ENCODE measurements at regions not wholly inside any gene's neighbourhood (a gene's known extent, or its start where the extent isn't known, plus 50 kb on each side); places are given as distances from the start of the nearest gene placed in this dataset.
"Not testable (repeated sequence)": the region's sequence is repeated elsewhere in the genome, so short reads cannot be mapped to it uniquely, and the experiment has no call there.

DNA sequence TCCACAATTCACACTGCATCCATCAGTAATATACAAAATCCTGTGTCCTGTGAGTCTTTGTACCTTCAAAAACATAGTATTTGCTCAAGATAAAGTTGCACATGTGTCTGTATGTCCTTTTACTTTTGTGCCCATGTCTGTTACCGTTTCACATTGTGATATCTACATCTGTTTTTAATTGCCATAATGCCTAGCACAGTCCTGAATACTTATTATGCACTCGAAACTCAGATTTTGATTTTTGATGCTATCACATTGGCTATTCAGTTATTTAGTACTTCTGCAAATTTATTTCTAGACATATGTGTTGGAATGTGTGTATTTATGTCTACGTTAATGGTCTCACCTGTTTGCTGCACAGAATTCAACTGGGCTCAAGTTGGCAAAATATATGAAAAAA lies 452.8 kb upstream of the ZEB2 start:
- no peak for DNase-seq
- H3K27ac Mint-ChIP-seq = no peak overlapping the region
- H3K27me3 Mint-ChIP-seq (ENCODE audit: low read depth in 3 of 3) = peaks cover 0 to 11% (median 0%) of the 10 kb centered on the region in 3 donors
- no peak overlapping the region for H3K4me3 Mint-ChIP-seq
- H3K4me1 Mint-ChIP-seq = no peaks in the 10 kb centered on the region
- H3K9me3 Mint-ChIP-seq = peaks cover 6 to 15% (median 10%) of the 10 kb centered on the region in 6 donors
- peaks cover 6 to 18% (median 8%) of the 10 kb centered on the region in 3 donors for H3K36me3 Mint-ChIP-seq

DNA sequence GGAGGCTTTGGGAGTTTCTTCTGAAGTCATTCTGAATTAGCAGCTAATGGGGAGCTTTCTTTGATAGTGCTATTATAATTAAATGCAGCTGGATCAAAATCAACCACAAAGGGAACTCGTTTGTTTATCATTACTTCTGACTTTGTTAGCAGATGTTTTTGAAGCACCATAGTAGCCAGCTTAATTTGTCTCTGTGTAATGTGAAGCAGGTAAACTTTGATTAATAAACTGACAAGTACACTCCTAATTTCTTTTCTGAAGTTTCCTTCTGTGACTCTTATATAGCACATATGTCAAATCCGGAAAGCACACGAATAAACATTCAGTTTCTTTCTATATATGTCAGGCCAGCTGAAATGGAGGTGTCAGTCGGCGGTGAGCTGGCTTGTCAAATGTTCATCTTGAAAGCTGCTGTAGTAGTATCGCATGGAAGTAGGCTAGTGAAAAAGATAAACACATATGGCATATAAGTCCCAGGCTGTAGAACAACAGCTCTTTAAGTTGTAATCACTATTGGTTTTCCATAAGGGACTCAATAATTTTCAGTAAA lies 451.9 kb upstream of the ZEB2 start:
- peaks cover 0 to 11% (median 0%) of the 10 kb centered on the region in 3 donors for H3K27me3 Mint-ChIP-seq (ENCODE audit: low read depth in 3 of 3)
- no peaks in the 10 kb centered on the region for H3K4me1 Mint-ChIP-seq
- no peak for DNase-seq
- H3K9me3 Mint-ChIP-seq = peaks cover 5 to 15% (median 10%) of the 10 kb centered on the region in 6 donors
- no peak overlapping the region for H3K27ac Mint-ChIP-seq
- peaks cover 6 to 18% (median 8%) of the 10 kb centered on the region in 3 donors for H3K36me3 Mint-ChIP-seq
- H3K4me3 Mint-ChIP-seq = no peak overlapping the region

DNA sequence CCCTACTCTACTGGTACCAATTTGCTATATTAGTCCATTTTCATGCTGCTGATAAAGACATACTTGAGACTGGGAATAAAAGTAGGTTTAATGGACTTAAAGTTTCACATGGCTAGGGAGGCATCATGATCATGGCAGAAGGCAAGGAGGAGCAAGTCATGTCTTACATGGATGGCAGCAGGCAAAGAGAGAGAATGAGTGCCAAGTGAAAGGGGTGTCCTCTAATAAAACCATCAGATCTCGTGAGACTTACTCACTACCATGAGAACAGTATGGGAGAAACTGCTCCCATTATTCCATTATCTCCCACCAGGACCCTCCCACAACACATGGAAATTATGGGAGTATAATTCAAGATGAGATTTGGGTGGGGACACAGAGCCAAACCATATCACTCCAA lies 450.5 kb upstream of the ZEB2 start:
- H3K27me3 Mint-ChIP-seq (ENCODE audit: low read depth in 3 of 3) = peaks cover 0 to 11% (median 2%) of the 10 kb centered on the region in 3 donors
- H3K4me1 Mint-ChIP-seq, DNase-seq, H3K4me3 Mint-ChIP-seq, H3K27ac Mint-ChIP-seq: not testable (repeated sequence)
- peaks cover 6 to 20% (median 11%) of the 10 kb centered on the region in 6 donors for H3K9me3 Mint-ChIP-seq
- H3K36me3 Mint-ChIP-seq = peaks cover 6 to 24% (median 12%) of the 10 kb centered on the region in 3 donors

DNA sequence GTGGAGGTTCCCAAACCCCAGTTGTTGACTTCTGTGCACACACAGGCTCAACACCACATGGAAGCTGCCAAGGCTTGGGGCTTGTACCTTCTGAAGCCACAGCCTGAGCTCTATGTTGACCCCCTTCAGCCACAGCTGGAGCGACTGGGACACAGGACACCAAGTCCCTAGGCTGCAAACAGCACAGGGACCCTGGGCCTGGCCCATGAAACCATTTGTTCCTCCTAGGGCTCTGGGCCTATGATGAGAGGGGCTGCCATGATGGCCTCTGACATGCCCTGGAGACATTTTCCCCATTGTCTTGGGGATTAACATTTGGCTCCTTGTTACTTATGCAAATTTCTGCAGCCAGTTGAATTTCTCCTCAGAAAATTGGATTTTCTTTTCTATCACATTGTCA lies 449.6 kb upstream of the ZEB2 start:
- H3K27ac Mint-ChIP-seq; H3K4me3 Mint-ChIP-seq; DNase-seq; H3K4me1 Mint-ChIP-seq; H3K27me3 Mint-ChIP-seq (ENCODE audit: low read depth in 3 of 3): not testable (repeated sequence)
- H3K36me3 Mint-ChIP-seq = peaks cover 6 to 28% (median 12%) of the 10 kb centered on the region in 3 donors
- H3K9me3 Mint-ChIP-seq = peaks cover 6 to 26% (median 12%) of the 10 kb centered on the region in 6 donors

DNA sequence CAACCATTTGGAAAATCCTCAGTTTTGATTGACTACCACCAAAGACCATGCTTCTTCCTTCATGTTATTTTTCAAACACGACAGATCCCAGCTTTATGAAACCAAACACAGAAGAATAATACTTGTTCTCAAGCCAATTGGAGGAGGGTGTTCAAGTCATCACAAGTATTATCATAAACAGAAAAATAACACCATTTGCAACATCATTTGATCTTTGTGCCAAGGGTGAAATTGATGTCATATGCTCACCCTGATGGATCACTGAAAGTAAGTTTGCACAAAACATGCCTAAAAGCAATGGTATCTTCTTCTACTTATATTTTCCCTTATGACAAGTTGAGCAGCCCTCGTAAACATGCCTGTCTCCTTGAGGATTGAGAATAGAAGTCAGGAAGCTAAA lies 448.0 kb upstream of the ZEB2 start:
- Mint-ChIP-seq H3K4me1 (no peaks in the 10 kb centered on the region), H3K36me3 (peaks cover 9 to 24% (median 12%) of the 10 kb centered on the region in 3 donors)

DNA sequence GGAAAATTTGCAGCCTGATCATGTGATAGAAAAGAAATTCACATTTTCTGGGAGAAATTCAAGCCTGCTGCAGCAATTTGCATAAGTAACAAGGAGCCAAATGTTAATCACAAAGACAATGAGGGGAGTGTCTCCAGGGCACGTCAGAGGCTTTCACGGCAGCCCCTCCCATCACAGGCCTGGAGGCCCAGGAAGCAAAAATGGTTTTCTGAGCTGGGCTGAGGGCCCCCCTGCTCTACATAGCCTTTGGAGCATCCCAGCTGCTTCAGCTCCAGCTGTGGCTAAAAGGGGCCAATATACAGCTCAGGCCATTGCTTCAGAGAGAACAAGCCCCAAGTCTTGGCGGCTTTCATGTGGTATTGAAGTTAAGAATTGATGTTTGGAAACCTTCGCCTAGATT lies 445.3 kb upstream of the ZEB2 start:
- no peak for DNase-seq
- peaks cover 4 to 23% (median 9%) of the 10 kb centered on the region in 6 donors for H3K9me3 Mint-ChIP-seq
- peaks cover 0 to 2% (median 0%) of the 10 kb centered on the region in 3 donors for H3K27me3 Mint-ChIP-seq (ENCODE audit: low read depth in 3 of 3)
- H3K4me1 Mint-ChIP-seq = no peaks in the 10 kb centered on the region
- no peak overlapping the region for H3K27ac Mint-ChIP-seq
- H3K4me3 Mint-ChIP-seq = no peak overlapping the region
- H3K36me3 Mint-ChIP-seq = peaks cover 6 to 20% (median 9%) of the 10 kb centered on the region in 3 donors

More for the DNA sequence above, 448.0 kb upstream of the ZEB2 start:
- no peak for DNase-seq
- Mint-ChIP-seq H3K4me3 (no peak overlapping the region), H3K9me3 (peaks cover 6 to 32% (median 12%) of the 10 kb centered on the region in 6 donors), H3K27ac (no peak overlapping the region), H3K27me3 (ENCODE audit: low read depth in 3 of 3) (peaks cover 0 to 5% (median 2%) of the 10 kb centered on the region in 3 donors)

DNA sequence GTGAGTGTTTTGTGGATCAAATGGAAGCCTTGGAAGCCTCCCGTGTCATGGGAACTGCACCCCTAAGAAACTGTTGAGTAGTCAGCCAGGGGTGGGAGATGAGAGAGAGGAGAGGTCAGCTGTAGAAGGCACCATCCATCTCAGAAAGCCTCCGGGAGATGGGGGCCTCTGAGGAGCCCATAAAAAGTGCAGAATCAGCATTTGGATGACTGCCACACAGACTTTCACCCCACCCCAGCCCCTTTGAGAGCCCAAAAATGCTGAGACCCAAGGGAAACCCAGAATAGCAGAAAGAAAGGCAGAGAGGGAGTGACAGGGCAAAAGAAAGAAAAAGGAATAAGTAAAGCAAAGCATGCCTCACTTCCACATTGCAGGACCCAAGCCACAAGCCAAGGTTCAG lies 443.1 kb upstream of the ZEB2 start:
- H3K27me3 Mint-ChIP-seq (ENCODE audit: low read depth in 3 of 3) = peaks cover 0 to 3% (median 0%) of the 10 kb centered on the region in 3 donors
- no peak overlapping the region for H3K27ac Mint-ChIP-seq
- H3K36me3 Mint-ChIP-seq = peaks cover 3 to 10% (median 4%) of the 10 kb centered on the region in 3 donors
- no peaks in the 10 kb centered on the region for H3K4me1 Mint-ChIP-seq
- no peak overlapping the region for H3K4me3 Mint-ChIP-seq
- H3K9me3 Mint-ChIP-seq = peaks cover 0 to 18% (median 4%) of the 10 kb centered on the region in 6 donors
- no peak for DNase-seq

DNA sequence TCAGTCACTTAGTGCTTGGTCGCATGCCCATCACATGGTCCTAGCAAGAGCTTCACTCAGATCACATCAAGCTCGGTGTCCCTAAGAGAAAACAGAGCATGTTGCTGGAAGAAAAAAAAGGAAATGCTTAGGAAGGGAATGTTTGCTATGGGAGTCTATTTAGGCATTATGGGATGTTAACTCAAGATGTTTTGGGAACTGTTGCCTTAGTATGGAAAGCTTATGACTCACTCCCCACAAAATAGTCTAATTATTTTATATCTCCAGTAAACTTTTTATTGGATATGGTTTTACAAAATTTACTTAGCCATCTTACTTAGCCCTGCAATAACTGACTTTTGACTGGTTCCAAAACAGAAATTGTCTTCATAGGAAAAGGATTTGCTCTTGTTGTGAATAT lies 439.5 kb upstream of the ZEB2 start:
- no peak for DNase-seq
- H3K27me3 Mint-ChIP-seq (ENCODE audit: low read depth in 3 of 3) = peaks cover 0 to 1% (median 0%) of the 10 kb centered on the region in 3 donors

DNA sequence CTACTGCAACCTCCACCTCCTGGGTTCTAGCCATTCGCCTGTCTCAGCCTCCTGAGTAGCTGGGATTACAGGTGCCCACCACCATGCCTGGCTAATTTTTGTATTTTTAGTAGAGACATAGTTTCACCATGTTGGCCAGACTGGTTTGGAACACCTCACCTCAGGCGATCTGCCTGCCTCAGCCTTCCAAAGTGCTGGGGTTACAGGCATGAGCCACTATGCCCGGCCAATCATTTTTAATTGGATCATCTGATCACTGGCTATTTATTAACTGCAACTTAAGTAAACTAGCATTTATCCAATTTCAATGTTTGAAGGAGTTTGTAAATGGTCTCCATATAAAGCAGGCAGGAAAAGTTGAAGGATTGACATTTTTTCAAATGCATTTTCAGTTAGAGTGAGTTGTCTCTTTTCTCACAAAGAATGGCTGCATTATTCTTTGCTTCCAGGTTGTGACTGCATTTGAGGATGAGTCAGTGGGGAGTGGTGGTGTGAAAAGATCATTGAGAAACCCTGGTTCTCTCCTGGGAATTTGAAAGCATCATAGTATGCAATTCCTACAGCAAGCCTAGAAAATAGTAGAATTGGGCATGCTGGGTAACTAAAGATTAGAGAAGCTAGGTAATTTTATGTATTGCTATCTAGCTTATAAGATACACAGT lies 431.1 kb upstream of the ZEB2 start:
- Mint-ChIP-seq H3K27ac (no peak overlapping the region), H3K36me3 (no peaks in the 10 kb centered on the region), H3K9me3 (no peaks in the 10 kb centered on the region), H3K27me3 (ENCODE audit: low read depth in 3 of 3) (peaks cover 0 to 4% (median 0%) of the 10 kb centered on the region in 3 donors), H3K4me3 (no peak overlapping the region), H3K4me1 (no peaks in the 10 kb centered on the region)
- DNase-seq = no peak

More for the DNA sequence above, 439.5 kb upstream of the ZEB2 start:
- peaks cover 0 to 3% (median 0%) of the 10 kb centered on the region in 3 donors for H3K36me3 Mint-ChIP-seq
- H3K4me1 Mint-ChIP-seq = no peaks in the 10 kb centered on the region
- H3K4me3 Mint-ChIP-seq = no peak overlapping the region
- no peak overlapping the region for H3K27ac Mint-ChIP-seq
- peaks cover 0 to 4% (median 0%) of the 10 kb centered on the region in 6 donors for H3K9me3 Mint-ChIP-seq

DNA sequence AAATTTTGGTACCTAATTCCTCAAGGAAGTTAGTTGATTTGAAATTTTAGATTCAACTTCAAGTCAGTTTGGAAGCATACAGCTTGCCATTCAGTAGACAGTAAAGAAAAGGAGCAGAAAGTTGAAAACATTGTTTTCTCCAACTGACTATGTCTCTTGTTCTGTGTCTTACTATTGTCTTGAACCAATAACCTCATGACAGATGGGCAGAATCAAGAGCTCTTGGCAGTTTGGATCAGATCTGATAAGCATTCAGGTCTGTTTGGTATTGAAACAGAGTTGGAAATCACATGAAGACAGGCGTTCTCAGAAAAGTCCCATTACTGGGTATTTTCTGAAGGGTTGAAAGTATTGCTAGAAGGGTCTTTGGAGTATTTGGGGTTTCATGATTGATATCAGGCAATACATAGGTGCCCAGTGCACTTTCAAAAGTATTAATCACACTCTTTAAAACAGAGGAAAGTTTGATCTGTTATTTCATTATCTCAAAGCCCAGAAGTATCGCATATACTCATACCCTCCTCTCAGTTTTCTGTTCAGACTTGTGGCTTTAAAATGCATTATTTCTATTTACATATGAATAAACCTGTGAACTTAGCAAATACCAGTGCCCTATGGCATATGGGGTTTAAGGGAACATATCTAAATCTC lies 428.4 kb upstream of the ZEB2 start:
- Mint-ChIP-seq H3K9me3 (no peaks in the 10 kb centered on the region), H3K4me3 (no peak overlapping the region), H3K4me1 (no peaks in the 10 kb centered on the region), H3K36me3 (no peaks in the 10 kb centered on the region), H3K27me3 (ENCODE audit: low read depth in 3 of 3) (peaks cover 0 to 4% (median 0%) of the 10 kb centered on the region in 3 donors), H3K27ac (no peak overlapping the region)
- DNase-seq = no peak

DNA sequence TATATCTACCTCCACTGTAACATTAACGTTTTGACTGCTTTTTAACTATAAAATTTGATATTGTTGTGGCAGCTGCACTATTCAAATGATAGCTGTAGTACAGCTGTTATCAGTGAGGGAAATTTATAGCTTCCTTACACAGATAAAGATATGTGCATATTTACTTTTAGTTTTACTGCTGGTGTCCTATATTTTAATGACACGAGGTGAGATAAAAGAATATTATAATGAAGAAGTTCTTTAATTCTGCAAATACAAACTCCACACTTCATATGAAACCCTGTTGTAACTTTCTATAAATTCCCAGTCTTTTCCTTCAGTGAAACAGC lies 427.8 kb upstream of the ZEB2 start:
- Mint-ChIP-seq H3K4me1 (no peaks in the 10 kb centered on the region), H3K36me3 (no peaks in the 10 kb centered on the region), H3K9me3 (no peaks in the 10 kb centered on the region), H3K27ac (no peak overlapping the region), H3K27me3 (ENCODE audit: low read depth in 3 of 3) (peaks cover 0 to 4% (median 0%) of the 10 kb centered on the region in 3 donors), H3K4me3 (no peak overlapping the region)
- DNase-seq = no peak

DNA sequence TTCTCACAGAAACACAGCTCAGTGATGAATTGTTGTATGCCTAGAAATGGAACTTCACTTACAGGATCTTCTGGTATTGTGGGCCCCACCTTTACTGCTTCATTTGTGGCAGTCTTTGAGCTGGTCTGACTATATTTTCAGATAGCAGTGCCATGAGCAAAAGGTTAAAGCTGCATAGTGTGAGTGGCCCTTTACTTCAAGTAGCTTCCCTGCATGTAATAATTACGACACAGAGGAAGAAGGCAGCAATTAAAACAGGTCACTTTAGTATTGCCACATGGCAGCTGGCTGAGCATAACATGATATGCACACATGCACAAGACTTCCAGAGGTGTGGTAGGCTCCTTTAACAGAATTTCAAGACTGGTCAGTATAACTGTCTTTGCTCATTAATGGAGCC lies 426.3 kb upstream of the ZEB2 start:
- Mint-ChIP-seq H3K27me3 (ENCODE audit: low read depth in 3 of 3) (peaks cover 0 to 4% (median 0%) of the 10 kb centered on the region in 3 donors), H3K36me3 (no peaks in the 10 kb centered on the region), H3K4me1 (no peaks in the 10 kb centered on the region), H3K4me3 (no peak overlapping the region), H3K9me3 (no peaks in the 10 kb centered on the region), H3K27ac (no peak overlapping the region)
- no peak for DNase-seq

DNA sequence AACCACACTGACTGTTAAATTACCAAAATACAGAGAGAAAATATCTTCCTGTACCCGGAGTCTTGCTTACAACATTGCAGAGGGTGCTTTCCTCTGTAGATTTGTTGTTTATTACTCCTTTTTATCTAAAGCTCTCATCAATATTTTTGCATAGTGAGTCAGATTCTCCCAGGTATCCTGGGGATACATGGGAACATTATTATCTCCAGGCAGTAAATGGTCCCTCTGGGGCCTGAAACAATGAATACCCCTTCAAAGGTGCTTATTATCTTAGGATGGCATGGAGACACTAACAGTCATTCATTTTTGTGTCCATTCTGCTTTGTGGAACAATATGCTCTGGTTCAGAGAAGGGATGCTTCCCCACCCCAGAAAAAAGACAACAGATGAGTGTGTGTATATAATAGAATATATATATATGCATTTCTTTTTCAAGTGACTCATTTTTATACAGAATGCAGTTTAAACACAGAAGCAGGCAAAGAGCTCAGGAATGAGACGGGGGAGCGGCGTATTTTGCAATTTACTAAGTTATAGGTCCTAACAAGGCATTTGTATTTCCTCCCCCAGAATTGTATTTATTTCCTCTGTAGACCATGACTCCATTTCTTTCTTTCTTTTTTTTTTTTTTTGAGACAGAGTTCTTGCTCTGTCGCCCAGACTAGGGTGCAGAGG lies 424.8 kb upstream of the ZEB2 start:
- Mint-ChIP-seq H3K36me3 (no peaks in the 10 kb centered on the region), H3K27ac (no peak overlapping the region), H3K27me3 (ENCODE audit: low read depth in 3 of 3) (peaks cover 0 to 4% (median 0%) of the 10 kb centered on the region in 3 donors), H3K4me3 (no peak overlapping the region), H3K9me3 (no peaks in the 10 kb centered on the region), H3K4me1 (no peaks in the 10 kb centered on the region)
- DNase-seq = no peak

DNA sequence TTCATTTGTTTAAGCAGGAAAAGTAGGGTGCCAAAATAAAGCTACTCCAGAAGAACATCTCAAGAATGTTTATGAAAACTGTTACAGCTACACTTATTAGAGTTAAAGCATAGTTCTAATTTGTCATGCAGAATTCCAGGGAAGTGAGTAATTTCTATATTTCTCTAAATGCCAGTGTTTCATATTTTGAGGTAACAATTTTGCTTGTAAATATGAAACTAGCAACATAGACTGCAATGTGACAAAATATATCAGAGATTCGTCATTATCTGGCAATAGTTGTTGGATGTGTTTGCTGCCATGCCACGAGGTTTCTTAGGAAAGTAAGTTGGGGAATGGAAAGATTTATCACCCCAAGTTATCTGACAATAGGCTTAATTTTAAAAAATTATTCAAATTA lies 424.1 kb upstream of the ZEB2 start:
- Mint-ChIP-seq H3K27me3 (ENCODE audit: low read depth in 3 of 3) (peaks cover 0 to 2% (median 0%) of the 10 kb centered on the region in 3 donors), H3K9me3 (no peaks in the 10 kb centered on the region), H3K4me3 (no peak overlapping the region), H3K36me3 (no peaks in the 10 kb centered on the region), H3K4me1 (no peaks in the 10 kb centered on the region), H3K27ac (no peak overlapping the region)
- DNase-seq = no peak
